Stimulated activated CD4-positive, alpha-beta T cell treated with anti-CD3 and anti-CD28 coated beads, Interleukin-12 subunit alpha, Interleukin-12 subunit beta, amount 100 ng/mL, for 24 hours (primary cell): ENCODE measurements at regions not wholly inside any gene's neighbourhood (a gene's known extent, or its start where the extent isn't known, plus 50 kb on each side); places are given as distances from the start of the nearest gene placed in this dataset.

ENCODE experiments used
- DNase-seq, 2 experiments: peaks; one replicate each; pipeline ENCODE4 v3.0.0-alpha.2; 2020; ENCODE audit warnings: low read depth in 2 of 2

DNA sequence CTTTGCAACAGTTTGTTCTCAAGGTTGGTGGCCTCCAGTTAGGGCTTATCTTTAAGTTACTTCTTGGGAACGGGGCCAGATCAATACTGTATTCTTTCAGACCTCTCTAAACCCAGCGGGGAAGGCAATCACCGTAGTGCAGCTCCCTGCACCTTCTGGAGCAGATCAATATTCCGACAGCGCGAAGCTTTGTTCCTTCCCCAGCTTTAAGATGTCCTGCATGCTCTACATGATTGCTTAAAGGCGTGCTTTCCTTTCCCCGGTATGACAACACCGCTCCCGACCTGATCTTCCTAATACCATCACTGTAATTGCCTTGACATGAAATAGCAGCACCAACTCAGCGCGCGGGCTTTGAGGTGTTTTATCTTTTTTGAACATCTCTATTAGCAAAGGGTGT is 755.2 kb downstream of the NR2F2 start:
- no peak for DNase-seq

GRCh38 chr15:97087006-97087741 is 756.7 kb downstream of the NR2F2 start:
- DNase-seq: no peak

GRCh38 chr15:97091093-97091492 is 760.6 kb downstream of the NR2F2 start:
- DNase-seq: no peak

GRCh38 chr15:97092656-97093055 is 762.2 kb downstream of the NR2F2 start:
- no peak for DNase-seq

DNA sequence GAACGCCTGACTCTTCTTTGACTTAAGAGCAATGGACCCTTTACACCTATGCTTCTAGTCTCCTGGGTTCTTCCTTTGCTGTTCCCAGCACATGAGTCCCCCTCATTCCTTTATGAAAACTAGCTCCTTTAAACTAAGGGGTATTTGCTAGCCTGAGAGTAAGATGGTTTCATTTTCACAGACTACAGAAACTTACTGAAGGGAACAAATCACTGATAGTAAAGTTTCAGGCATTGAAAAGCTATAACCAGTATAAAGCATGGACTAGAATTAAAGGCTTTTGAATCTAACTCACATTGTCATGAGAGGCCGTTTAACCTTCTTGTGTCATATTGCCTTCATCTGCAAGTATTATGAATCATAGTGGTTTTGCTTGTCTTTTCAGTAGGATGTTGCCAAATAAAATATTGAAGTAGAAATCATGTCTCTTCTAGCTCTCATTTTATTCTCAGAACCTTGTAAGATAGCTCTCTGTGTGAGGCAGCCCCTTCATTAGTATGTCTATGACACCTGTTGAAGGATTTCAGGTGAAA is 765.9 kb downstream of the NR2F2 start:
- DNase-seq: no peak

DNA sequence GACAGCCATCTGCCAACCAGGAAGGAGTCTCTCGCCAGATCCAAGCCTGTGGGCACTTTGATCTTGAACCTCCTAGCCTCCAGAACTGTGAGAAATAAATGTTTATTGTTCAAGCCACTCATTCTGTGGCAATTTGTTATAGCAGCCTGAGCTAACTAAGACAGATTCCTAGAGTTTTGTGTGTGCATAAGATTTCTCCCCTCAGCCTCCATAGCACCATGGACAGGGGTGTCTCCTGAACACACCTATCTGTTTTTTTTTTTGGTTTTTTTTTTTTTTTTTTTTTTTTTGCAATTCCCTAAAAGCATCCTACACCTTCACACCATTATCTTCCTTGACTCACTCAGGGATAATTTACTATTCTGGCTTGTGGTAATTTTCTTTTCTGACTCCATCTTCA is 768.5 kb downstream of the NR2F2 start:
- no peak for DNase-seq

- no peak for DNase-seq
Measured at GRCh38 chr15:97101572-97101971, 771.1 kb downstream of the NR2F2 start.

DNA sequence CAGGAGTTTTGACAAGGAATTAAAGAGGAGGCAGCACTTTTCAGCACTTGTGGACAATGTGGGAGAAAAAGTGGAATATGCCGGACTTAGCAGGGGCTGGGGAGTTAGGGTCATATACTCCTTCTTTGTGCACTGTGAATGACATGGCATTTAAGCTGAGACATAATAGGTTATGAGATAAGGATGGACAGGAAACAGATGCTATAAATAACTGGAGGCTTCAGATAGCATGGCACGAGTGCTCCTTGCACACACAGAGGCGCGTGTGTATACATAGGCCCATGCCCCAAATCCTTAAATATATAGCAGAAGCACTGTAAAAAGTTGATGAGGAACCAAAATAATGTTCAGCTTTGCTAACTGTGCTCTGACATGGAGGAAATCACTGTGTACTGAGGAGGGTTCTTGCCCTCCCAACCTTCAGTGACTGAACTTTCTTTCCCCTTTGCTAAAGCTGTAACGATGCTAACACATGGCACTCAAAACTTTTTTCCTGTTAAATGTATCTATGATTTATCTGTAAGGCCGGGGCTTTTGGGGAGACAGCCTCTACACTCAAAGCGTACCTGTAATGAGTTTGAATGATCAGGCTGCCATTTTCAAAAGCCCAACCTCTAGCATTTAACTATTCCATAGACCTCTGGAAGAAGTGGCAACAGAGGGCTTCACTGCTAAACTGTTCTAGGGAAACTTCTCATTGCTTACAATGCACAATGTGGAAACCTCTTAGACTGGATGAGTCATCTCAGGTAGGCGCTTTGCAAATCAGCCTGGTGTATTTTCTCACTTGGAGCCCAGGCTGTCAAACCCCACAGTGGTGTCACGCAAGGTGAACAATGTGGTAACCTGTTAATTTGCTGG is 784.6 kb downstream of the NR2F2 start:
- no peak for DNase-seq

DNA sequence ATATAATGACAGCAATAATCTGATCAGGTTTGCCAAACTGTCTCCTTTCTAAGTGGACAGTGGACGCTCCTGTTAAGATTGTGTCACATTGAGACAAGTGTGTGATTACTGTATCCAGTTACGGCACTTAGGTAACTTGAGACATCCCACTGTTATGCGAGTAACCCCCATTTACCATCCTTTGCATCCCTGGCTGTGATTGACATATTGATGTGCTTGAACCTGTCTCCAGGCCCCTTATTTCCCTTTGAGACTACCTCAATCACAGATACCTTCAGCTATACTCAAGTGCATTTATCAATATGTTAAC is 785.2 kb downstream of the NR2F2 start:
- no peak for DNase-seq

GRCh38 chr15:97124790-97125189 is 794.3 kb downstream of the NR2F2 start:
- no peak for DNase-seq

DNA sequence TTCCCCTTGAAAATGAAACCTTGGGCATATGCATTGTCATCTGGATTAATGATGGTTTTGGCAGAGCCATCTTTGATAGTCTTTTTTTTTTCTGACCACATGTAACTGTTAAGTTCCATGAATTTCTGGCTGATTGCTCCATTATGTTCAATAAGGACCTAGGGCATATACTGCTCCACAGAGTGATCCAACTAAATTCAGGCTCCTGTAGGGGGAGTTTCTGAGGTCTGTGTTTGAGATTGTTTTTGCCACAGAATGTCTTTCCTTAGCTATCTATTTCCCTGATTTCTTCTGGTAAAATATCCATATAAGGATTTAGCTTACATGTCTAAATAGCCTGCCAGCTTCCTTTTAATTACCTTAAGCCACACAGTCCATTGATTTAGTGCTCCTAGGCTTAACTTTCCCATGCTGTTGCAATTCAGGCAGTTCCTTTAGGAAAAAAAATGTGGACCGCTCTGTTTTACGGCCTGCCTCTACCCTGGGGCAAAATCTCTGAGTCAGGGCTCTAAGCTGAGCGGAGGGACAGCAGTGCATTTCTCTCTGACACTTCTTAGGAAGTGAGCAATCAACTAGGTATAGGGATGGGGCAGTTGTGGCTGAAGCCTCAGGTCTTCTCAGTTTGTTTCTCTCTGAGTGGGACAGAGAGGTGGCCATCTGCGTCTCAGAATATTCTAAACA is 796.2 kb downstream of the NR2F2 start:
- DNase-seq: no peak

GRCh38 chr15:97129674-97130073 is 799.2 kb downstream of the NR2F2 start:
- no peak for DNase-seq

GRCh38 chr15:97140216-97140615 is 809.7 kb downstream of the NR2F2 start:
- no peak for DNase-seq

DNA sequence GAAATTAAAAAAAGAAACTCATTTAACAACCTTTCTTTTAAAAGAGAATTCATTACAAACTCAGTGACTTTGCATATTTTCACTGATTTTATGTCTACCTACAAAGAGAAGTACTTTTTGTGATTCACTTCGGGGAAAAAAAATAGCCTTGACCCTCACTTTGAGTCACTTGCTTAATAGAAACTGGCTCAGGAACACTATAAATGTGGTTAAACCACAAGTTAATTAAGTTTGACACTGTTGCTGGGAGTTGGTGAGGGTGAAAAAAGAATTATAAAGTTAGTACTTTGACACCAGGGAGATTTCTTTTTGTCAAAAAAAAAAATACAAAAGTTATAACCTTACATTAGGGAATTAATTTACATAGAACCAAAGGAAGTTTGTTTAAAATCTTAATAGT is 810.9 kb downstream of the NR2F2 start:
- DNase-seq: no peak

DNA sequence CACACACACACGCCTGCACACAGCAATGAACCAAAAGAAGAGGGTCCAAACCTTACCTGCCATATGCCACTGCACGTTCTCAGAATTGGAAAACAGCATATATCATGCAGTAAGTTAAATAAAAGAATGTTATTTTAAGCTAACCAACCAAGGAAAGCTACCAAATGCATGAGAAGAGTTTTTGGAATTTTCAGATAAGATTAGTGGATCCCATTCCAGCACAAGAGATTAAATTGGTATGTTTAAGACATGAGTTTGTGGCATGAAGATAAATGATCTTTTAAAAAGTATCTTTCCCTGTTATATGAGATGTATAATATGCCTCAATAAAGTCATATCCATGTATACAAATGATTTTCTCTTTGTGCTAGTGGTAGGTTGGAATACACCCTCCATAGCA is 811.4 kb downstream of the NR2F2 start:
- DNase-seq: no peak

DNA sequence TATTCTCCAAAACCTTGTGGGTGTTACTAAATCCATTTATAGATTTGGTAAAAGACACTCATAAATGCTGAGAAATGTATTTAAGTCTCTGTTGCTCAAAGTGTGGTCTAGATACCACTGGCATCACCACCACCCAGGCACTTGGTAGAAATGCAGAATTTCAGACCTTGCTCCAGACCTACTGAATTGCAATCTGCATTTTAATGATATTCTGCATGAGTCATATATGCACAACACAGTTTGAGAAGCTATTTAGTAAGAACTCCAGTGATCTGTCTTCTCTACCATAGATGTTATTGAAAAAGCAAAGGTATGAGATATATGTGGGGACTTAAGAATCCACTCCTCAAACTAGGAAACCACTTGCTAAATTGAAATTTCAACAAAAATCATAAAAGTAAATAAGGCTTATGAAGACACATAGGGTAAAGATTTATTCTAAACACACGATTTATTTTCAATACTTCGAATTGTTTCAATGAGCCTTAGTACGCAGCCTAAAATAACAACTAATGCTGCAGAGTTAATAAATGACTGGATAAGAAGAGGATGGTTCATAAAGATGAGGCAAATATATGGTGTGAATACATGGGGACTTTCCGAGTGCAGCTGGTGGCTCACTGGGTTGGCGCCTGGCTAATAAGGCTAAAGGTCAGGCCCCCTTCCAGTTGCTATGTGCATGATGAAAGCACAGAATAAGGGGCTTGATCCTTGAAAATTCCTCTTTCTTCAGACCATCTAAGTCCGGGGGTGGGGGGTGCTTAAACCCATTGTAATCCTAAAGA is 813.3 kb downstream of the NR2F2 start:
- no peak for DNase-seq

- no peak for DNase-seq
Measured at GRCh38 chr15:97144377-97144711, 813.8 kb downstream of the NR2F2 start.

- no peak for DNase-seq
Measured at GRCh38 chr15:97146929-97147870, 813.3 kb upstream of the ARRDC4 start.

- DNase-seq: no peak
Measured at GRCh38 chr15:97153356-97153965, 807.0 kb upstream of the ARRDC4 start.

- no peak for DNase-seq
Measured at GRCh38 chr15:97156739-97157265, 803.7 kb upstream of the ARRDC4 start.
